TTC549 (cell line): ENCODE measurements at regions not wholly inside any gene's neighbourhood (a gene's known extent, or its start where the extent isn't known, plus 50 kb on each side); places are given as distances from the start of the nearest gene placed in this dataset.

Experiments used
- FAIRE-seq: peaks from 2 replicates; lab custom pipeline; 2012; peaks lifted over from hg19 to GRCh38; lab: Jason Lieb, UNC

- no peak for FAIRE-seq
These were observed 67.6 kb upstream of the RBBP8 start for GRCh38 chr18:22865354-22866116.

DNA sequence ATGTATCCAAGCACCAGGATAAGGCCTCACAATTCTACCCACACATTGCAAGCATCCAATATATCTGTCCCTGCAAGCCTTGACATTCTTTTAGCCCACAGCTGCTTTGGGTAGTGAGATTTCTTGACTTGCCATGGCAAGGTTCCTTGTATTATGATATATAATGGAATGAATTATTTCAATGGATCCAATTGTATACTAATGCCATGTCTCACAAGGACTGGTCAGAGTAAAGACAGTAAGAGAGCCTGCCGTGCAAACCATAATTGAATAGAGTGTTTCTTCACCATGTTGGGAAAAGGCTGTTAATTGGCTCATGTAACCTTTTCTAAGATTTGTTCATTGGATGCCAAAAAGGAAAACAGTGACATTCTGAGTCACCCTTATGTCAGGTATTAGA, 64.3 kb upstream of the RBBP8 start:
- no peak for FAIRE-seq

GRCh38 chr18:22871809-22872525, 61.2 kb upstream of the RBBP8 start:
- FAIRE-seq = no peak

- FAIRE-seq = no peak
These were observed 60.1 kb upstream of the RBBP8 start for GRCh38 chr18:22872900-22873537.

DNA sequence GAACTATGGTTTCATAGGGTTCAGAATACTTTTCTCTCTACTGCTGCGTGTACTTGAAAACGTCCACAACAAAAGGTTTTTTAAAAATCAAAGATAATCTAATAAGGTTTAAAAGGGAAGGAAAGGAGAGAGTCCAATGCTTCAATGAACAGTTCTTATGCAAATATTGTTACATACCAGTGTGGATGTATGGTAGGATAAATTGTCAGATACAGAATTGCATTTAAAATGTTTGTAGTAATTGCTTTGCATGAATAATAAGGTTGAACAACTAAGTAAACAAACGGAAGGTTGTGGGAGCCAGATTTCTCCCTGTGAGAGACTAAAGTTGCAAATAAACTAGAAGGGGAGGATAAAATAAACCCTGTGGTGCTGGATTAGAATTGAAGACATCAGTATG, 53.8 kb upstream of the RBBP8 start:
- no peak for FAIRE-seq

- no peak for FAIRE-seq
These were observed 51.0 kb upstream of the RBBP8 start for GRCh38 chr18:22882084-22882483.

GRCh38 chr18:22883179-22883578, 49.9 kb upstream of the RBBP8 start:
- no peak for FAIRE-seq
